PC-3 (cell line): ENCODE measurements at regions not wholly inside any gene's neighbourhood (a gene's known extent, or its start where the extent isn't known, plus 50 kb on each side); places are given as distances from the start of the nearest gene placed in this dataset.

Experiments used
- ATAC-seq: fragments of 200-7000 bp; cut with Tn5 transposase; 2 replicates; pipeline ENCODE4 v1.9.1; 2020; ENCODE audit warnings: mild to moderate bottlenecking, moderate library complexity
- BruUV-seq: library from RNA; stranded (reverse); fragments of 400-500 nt; replicated peaks from 2 replicates; lab custom pipeline; 2021; lab: Mats Ljungman, UMichigan
- CTCF ChIA-PET: fragments of 300-600 bp; sonication (Branson Sonifier 250); formaldehyde crosslinking; loops from one replicate; lab custom pipeline; 2022; ENCODE audit warnings: antibody characterized with exemption; lab: Charles Lee
- POLR2A ChIA-PET: fragments of 300-600 bp; sonication (Branson Sonifier 250); formaldehyde crosslinking; loops from one replicate; lab custom pipeline; 2022; ENCODE audit warnings: antibody characterized with exemption; ENCODE audit not compliant: unreplicated experiment; lab: Charles Lee
- DNase-seq: peaks from one replicate; pipeline ENCODE4 v3.0.0-alpha.2; 2015
- H2AFZ ChIP-seq: fragments of 300-600 bp; sonication (generic); 2 replicates; pipeline ENCODE4 v1.6.0; 2016; ENCODE audit warnings: antibody characterized with exemption, low read length
- H3F3A ChIP-seq: fragments of 300-600 bp; sonication (generic); one replicate; pipeline ENCODE4 v1.6.0; 2017; ENCODE audit warnings: antibody characterized with exemption, low read length, control low read depth, mild to moderate bottlenecking; ENCODE audit not compliant: unreplicated experiment
- H3K27ac ChIP-seq: fragments of 300-600 bp; sonication (generic); 2 replicates; pipeline ENCODE4 v1.5.1; 2016; ENCODE audit warnings: mild to moderate bottlenecking, low read length
- H3K27me3 ChIP-seq: fragments of 300-600 bp; sonication (generic); 2 replicates; pipeline ENCODE4 v1.6.1; 2016; ENCODE audit warnings: low read length, mixed read lengths
- H3K36me3 ChIP-seq: fragments of 300-600 bp; sonication (generic); 2 replicates; pipeline ENCODE4 v1.6.1; 2016; ENCODE audit warnings: low read depth, mixed run types, low read length, mixed read lengths
- H3K4me1 ChIP-seq: fragments of 300-600 bp; sonication (generic); 2 replicates; pipeline ENCODE4 v1.5.1; 2016; ENCODE audit warnings: low read length; ENCODE audit not compliant: insufficient read depth
- H3K4me2 ChIP-seq: fragments of 300-600 bp; sonication (generic); 2 replicates; pipeline ENCODE4 v1.6.0; 2016; ENCODE audit warnings: low read length
- H3K4me3 ChIP-seq: fragments of 300-600 bp; sonication (generic); 2 replicates; pipeline ENCODE4 v1.5.1; 2016; ENCODE audit warnings: mild to moderate bottlenecking, low read length, mixed read lengths
- H3K79me2 ChIP-seq: fragments of 300-600 bp; sonication (generic); 2 replicates; pipeline ENCODE4 v1.6.1; 2017; ENCODE audit warnings: low read length, mixed read lengths
- H3K9ac ChIP-seq: fragments of 300-600 bp; sonication (generic); 2 replicates; pipeline ENCODE4 v1.6.0; 2016; ENCODE audit warnings: mild to moderate bottlenecking, low read length
- H3K9me2 ChIP-seq: fragments of 300-600 bp; sonication (generic); replicated peaks from 2 replicates; pipeline ENCODE4 v1.6.1; 2016; ENCODE audit warnings: mixed run types, low read length, mixed read lengths
- H3K9me3 ChIP-seq: fragments of 300-600 bp; sonication (generic); 2 replicates; pipeline ENCODE4 v1.6.1; 2016; ENCODE audit warnings: low read length, mixed read lengths
- H4K20me1 ChIP-seq: fragments of 300-600 bp; sonication (generic); 2 replicates; pipeline ENCODE4 v1.6.1; 2016; ENCODE audit warnings: low read length, mixed read lengths
- EZH2 ChIP-seq: fragments of 300-600 bp; sonication (generic); IDR thresholded peaks from one replicate; pipeline ENCODE4 v1.6.1; 2017; ENCODE audit warnings: antibody characterized with exemption, mild to moderate bottlenecking, low read length; ENCODE audit not compliant: unreplicated experiment
- EZH2phosphoT487 ChIP-seq: fragments of 300-600 bp; sonication (generic); IDR thresholded peaks from 2 replicates; pipeline ENCODE4 v1.6.1; 2018; ENCODE audit warnings: mild to moderate bottlenecking, antibody characterized with exemption, low read length, borderline replicate concordance
- intact Hi-C: fragments of 100-400 bp; cut with micrococcal nuclease; formaldehyde crosslinking; loops from 2 replicates; pipeline ENCODE4 v1.9.0; 2023
- TF ChIP-seq, protein P1 (sequence below): fragments of 300-600 bp; sonication (generic); conservative IDR thresholded peaks from 2 replicates; pipeline ENCODE4 v1.5.1; 2017; ENCODE audit warnings: antibody characterized with exemption, low read depth, mild to moderate bottlenecking, low read length

DNA sequence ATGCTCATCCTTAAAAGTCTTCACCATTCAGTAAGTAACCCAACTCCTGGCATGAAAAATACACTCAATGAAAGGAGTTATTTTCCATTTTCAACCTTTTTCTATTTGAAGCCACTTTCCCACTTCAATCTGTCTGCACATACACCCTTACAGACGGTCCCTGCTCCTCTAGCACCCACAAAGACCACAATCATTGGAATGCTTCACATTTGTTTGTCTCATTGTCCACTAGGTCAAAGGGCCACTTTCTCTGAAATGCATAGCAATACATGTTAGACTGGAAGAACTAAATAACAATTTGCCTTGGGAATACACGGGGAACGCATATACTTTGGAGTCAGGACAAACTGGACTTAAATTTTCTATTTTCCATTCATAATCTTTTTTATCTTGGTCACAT, 487.1 kb upstream of the C1orf87 start:
- H3K4me3 ChIP-seq: no peak overlapping the region
- no peak for DNase-seq
- TF ChIP-seq EZH2 (no peak), EZH2phosphoT487 (no peak)
- TF ChIP-seq, protein P1, sequence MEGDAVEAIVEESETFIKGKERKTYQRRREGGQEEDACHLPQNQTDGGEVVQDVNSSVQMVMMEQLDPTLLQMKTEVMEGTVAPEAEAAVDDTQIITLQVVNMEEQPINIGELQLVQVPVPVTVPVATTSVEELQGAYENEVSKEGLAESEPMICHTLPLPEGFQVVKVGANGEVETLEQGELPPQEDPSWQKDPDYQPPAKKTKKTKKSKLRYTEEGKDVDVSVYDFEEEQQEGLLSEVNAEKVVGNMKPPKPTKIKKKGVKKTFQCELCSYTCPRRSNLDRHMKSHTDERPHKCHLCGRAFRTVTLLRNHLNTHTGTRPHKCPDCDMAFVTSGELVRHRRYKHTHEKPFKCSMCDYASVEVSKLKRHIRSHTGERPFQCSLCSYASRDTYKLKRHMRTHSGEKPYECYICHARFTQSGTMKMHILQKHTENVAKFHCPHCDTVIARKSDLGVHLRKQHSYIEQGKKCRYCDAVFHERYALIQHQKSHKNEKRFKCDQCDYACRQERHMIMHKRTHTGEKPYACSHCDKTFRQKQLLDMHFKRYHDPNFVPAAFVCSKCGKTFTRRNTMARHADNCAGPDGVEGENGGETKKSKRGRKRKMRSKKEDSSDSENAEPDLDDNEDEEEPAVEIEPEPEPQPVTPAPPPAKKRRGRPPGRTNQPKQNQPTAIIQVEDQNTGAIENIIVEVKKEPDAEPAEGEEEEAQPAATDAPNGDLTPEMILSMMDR: no peak
- no peak for ATAC-seq
- POLR2A ChIA-PET: no interaction called here
- H3K79me2 ChIP-seq: no peaks in the 10 kb centered on the region
- no peak overlapping the region for H3K4me2 ChIP-seq
- no peak overlapping the region for H3K9ac ChIP-seq
- no peaks in the 10 kb centered on the region for H3K36me3 ChIP-seq
- H3K9me2 ChIP-seq: no peaks in the 10 kb centered on the region
- no peak overlapping the region for H3K27ac ChIP-seq
- no peak overlapping the region for H2AFZ ChIP-seq
- BruUV-seq: no TSS peak
- H3K4me1 ChIP-seq: no peaks in the 10 kb centered on the region
- H3F3A ChIP-seq: no peaks in the 10 kb centered on the region
- intact Hi-C loops: no loop called here
- no peaks in the 10 kb centered on the region for H3K27me3 ChIP-seq
- no peaks in the 10 kb centered on the region for H4K20me1 ChIP-seq
- H3K9me3 ChIP-seq: no peaks in the 10 kb centered on the region
- CTCF ChIA-PET: no interaction called here

DNA sequence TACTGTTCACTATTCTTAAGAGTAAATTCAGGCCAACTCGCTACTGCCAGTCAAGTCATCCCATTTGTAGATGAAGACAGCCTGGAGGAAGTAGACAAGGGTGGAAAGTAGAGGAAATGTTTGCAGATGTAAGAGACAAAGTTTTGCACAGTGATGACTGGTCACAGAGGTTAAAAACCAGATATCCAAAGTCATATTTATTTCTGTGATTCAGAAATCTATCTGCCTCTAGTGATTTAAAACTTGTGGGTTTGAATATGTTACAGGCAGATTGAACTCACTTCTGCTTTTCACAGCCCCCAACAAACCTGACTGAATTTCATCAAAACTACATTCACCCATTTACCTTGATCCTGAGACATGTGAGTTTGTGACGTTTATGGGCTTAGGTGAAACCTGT, 484.7 kb upstream of the C1orf87 start:
- no peak overlapping the region for H3K4me3 ChIP-seq
- no peak overlapping the region for H3K4me2 ChIP-seq
- no peaks in the 10 kb centered on the region for H3K79me2 ChIP-seq
- no peaks in the 10 kb centered on the region for H3K36me3 ChIP-seq
- H3F3A ChIP-seq: no peaks in the 10 kb centered on the region
- no TSS peak for BruUV-seq
- ATAC-seq (no peak), DNase-seq (no peak)
- H2AFZ ChIP-seq: no peak overlapping the region
- intact Hi-C loops: no loop called here
- TF ChIP-seq, protein P1: no peak
- TF ChIP-seq EZH2 (no peak), EZH2phosphoT487 (no peak)
- H3K9me3 ChIP-seq: no peaks in the 10 kb centered on the region
- H3K27ac ChIP-seq: no peak overlapping the region
- H3K9ac ChIP-seq: no peak overlapping the region
- ChIA-PET POLR2A (no interaction called here), CTCF (no interaction called here)
- H3K4me1 ChIP-seq: no peaks in the 10 kb centered on the region
- no peaks in the 10 kb centered on the region for H3K9me2 ChIP-seq
- H4K20me1 ChIP-seq: no peaks in the 10 kb centered on the region
- H3K27me3 ChIP-seq: no peaks in the 10 kb centered on the region

DNA sequence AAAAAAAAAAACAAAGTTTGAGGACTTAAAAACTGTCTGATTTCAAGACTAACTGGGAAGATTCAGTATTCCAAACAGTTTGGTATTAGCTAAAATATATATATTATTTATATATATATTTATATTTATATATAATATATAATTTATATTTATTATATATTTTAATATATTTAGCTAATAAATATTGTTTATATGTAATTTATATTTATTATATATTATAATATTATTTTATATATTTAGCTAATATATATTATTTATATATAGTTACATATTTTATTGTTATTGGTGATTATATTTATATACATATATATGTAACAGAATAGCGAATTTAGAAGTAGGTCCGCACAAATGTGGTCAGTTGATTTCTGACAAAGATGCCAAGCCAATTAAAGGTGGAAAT, 480.2 kb upstream of the C1orf87 start:
- Histone ChIP-seq H3K27me3 (no peaks in the 10 kb centered on the region), H3K36me3 (no peaks in the 10 kb centered on the region), H3K9me3 (no peaks in the 10 kb centered on the region), H3K9me2 (no peaks in the 10 kb centered on the region), H3F3A (no peaks in the 10 kb centered on the region), H3K4me2 (no peak overlapping the region), H3K4me3 (no peak overlapping the region), H3K9ac (no peak overlapping the region), H3K4me1 (no peaks in the 10 kb centered on the region), H3K79me2 (no peaks in the 10 kb centered on the region), H2AFZ (no peak overlapping the region), H3K27ac (no peak overlapping the region), H4K20me1 (no peaks in the 10 kb centered on the region)
- BruUV-seq: no TSS peak
- CTCF ChIA-PET: no interaction called here
- ATAC-seq (no peak), DNase-seq (no peak)
- POLR2A ChIA-PET: no interaction called here
- intact Hi-C loops: no loop called here
- TF ChIP-seq, protein P1: no peak
- TF ChIP-seq EZH2 (no peak), EZH2phosphoT487 (no peak)
